Ascending aorta (tissue), 2 donors: ENCODE measurements at regions not wholly inside any gene's neighbourhood (a gene's known extent, or its start where the extent isn't known, plus 50 kb on each side); places are given as distances from the start of the nearest gene placed in this dataset.
A peak's percentile ranks its signal among the peaks of the same experiment; 100 is the strongest.

Source experiments
- DNase-seq, 2 donors: peaks; one replicate each; pipeline ENCODE4 v3.0.0-alpha.2; 2019; ENCODE audit warnings: low spot score in 2 of 2
- H3K27ac ChIP-seq, 2 donors: fragments of 200-600 bp; sonication (generic); one replicate each; pipeline ENCODE4 v1.5.1; 2016 to 2017; ENCODE audit warnings: mild to moderate bottlenecking in 1 of 2
- H3K27me3 ChIP-seq: fragments of 200-600 bp; sonication (generic); one replicate; pipeline ENCODE4 v1.5.1; 2017
- H3K36me3 ChIP-seq, 2 donors: fragments of 200-600 bp; sonication (generic); one replicate each; pipeline ENCODE4 v1.5.1; 2016
- H3K4me1 ChIP-seq, 2 donors: fragments of 200-600 bp; sonication (generic); one replicate each; pipeline ENCODE4 v1.5.1; 2016 to 2017; ENCODE audit warnings: mild to moderate bottlenecking in 1 of 2
- H3K4me3 ChIP-seq, 2 donors: fragments of 200-600 bp; sonication (generic); one replicate each; pipeline ENCODE4 v1.5.1; 2016 to 2017; ENCODE audit warnings: mild to moderate bottlenecking in 1 of 2
- H3K9me3 ChIP-seq, 2 donors: fragments of 200-600 bp; sonication (generic); one replicate each; pipeline ENCODE4 v1.5.1; 2016
- intact Hi-C: fragments of 100-400 bp; cut with DNase I; formaldehyde crosslinking; loops from one replicate; pipeline ENCODE4 v1.15.1; 2023
- TF ChIP-seq, protein P1 (sequence below), 3 experiments: fragments of 200-600 bp in 2 of 3; fragments of 450-650 bp in 1 of 3; sonication (generic) in 2 of 3; IDR thresholded peaks; one replicate each; pipeline ENCODE4 v1.5.1; 2016 to 2019; ENCODE audit warnings: antibody characterized with exemption in 3 of 3, mild to moderate bottlenecking in 1 of 3, moderate library complexity in 1 of 3

DNA sequence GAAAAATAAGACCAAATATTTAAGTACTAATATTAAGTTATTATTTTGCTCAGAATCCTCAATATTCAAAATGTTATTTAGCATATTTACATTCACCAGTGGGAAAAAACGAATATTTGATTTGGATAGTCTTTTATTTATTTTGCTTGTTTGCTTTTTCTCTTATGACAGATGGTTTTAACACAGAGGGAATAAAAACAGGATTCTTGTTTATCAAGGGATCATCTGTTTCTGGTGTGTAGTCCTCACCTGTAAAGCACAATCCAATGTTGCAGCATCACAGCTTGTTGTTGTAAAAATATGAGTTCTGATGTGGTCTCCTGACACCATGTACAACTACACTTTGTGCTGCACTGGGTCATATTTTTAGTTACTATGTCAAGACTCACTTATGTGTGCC lies 103.9 kb downstream of the AVPR1A start:
- Histone ChIP-seq H3K36me3 (no peaks in the 10 kb centered on the region), H3K9me3 (no peaks in the 10 kb centered on the region), H3K27me3 (no peaks in the 10 kb centered on the region), H3K4me3 (no peak overlapping the region), H3K4me1 (peaks cover 0 to 9% of the 10 kb centered on the region in 2 donors), H3K27ac (peak overlapping the region; percentile 10 to 12)
- intact Hi-C loops, result loop anchor here (2.0 to 10.0 kb wide), 4 partner anchors 112 to 442 kb away; partner anchors contain the start of gene PPM1H
- TF ChIP-seq, protein P1, sequence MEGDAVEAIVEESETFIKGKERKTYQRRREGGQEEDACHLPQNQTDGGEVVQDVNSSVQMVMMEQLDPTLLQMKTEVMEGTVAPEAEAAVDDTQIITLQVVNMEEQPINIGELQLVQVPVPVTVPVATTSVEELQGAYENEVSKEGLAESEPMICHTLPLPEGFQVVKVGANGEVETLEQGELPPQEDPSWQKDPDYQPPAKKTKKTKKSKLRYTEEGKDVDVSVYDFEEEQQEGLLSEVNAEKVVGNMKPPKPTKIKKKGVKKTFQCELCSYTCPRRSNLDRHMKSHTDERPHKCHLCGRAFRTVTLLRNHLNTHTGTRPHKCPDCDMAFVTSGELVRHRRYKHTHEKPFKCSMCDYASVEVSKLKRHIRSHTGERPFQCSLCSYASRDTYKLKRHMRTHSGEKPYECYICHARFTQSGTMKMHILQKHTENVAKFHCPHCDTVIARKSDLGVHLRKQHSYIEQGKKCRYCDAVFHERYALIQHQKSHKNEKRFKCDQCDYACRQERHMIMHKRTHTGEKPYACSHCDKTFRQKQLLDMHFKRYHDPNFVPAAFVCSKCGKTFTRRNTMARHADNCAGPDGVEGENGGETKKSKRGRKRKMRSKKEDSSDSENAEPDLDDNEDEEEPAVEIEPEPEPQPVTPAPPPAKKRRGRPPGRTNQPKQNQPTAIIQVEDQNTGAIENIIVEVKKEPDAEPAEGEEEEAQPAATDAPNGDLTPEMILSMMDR (IDR thresholded peaks at IDR 0.05), result no peak
- no peak for DNase-seq

DNA sequence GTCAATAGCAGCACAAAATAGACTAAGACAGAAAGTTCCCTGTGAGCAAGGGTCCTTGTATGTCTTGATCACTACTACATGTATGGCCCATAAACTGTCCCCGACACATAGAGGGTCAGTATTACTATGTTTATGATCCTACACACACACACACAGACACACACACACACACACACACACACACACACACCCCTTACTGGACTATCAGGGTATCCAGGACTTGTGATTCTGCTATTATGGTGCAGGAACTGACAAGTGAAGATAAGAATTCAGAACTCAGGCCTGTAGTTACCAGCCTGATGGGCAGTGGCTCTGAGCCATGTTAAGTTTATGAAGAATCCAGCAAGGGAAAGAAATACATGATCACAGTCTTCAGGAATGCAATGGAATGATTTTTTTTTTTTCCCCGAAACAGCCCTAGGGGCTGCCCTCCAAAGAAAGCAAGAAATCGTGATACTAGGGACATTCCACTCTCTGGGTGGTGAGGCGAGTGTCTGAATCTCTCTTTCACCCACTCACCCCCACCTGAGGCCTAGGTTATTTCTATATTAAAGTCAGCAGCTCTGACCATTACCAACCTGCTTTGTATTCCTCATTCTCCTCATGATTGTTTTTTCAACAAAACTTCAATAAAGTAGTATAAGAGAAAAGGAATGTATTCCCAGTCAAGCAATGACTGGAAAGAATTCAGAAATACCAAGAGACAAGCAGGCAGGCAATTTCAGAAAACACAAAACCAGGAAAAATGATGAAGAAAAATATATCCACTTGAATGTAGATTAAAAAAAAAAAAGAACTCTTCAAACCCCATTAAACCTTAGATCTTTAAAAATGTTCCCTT lies 105.8 kb downstream of the AVPR1A start:
- intact Hi-C loops, result loop anchor here (5.0 to 10.0 kb wide), 3 partner anchors 183 to 440 kb away; no protein-coding TSS in a partner anchor
- DNase-seq, result peak in 1 of 2 donors; percentile 78

GRCh38 chr12:63042646-63043045 lies 107.7 kb upstream of the PPM1H start:
- H3K9me3 ChIP-seq, result no peaks in the 10 kb centered on the region
- peak overlapping the region; percentile 23 to 45 for H3K27ac ChIP-seq
- no peak for DNase-seq

More for the DNA sequence above, 105.8 kb downstream of the AVPR1A start:
- TF ChIP-seq, protein P1 (IDR thresholded peaks at IDR 0.05), result no peak
- Histone ChIP-seq H3K27ac (peak overlapping the region; percentile 78 to 86), H3K4me3 (no peak overlapping the region), H3K9me3 (no peaks in the 10 kb centered on the region), H3K4me1 (peaks cover 0 to 9% of the 10 kb centered on the region in 2 donors), H3K27me3 (no peaks in the 10 kb centered on the region), H3K36me3 (no peaks in the 10 kb centered on the region)

DNA sequence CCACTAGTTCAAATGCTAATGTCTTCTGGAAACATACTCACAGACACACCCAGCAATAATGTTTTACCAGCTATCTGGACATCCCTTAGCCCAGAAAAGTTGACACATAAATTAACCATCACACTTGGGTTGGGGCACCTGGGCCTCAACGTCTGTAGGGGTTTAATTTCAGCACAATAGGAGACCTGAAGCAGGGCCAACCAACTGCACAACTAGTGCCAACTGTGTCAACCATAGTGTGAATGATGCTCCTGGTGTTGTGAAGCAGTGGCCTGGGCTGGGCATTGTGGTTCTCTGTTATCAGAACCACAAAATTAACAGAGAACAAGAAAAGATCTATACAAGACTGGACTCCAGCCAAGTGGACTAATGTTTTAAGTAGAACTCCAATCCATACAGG lies 106.7 kb upstream of the PPM1H start:
- intact Hi-C loops, result loop anchor here (10.0 kb wide), 2 partner anchors 317 to 437 kb away; no protein-coding TSS in a partner anchor

More at GRCh38 chr12:63042646-63043045, 107.7 kb upstream of the PPM1H start:
- H3K4me3 ChIP-seq, result no peak overlapping the region
- no peaks in the 10 kb centered on the region for H3K27me3 ChIP-seq
- intact Hi-C loops, result loop anchor here (10.0 kb wide), 2 partner anchors 318 to 438 kb away; no protein-coding TSS in a partner anchor
- TF ChIP-seq, protein P1 (IDR thresholded peaks at IDR 0.05), result no peak
- peaks cover 0 to 9% of the 10 kb centered on the region in 2 donors for H3K4me1 ChIP-seq
- no peaks in the 10 kb centered on the region for H3K36me3 ChIP-seq

DNA sequence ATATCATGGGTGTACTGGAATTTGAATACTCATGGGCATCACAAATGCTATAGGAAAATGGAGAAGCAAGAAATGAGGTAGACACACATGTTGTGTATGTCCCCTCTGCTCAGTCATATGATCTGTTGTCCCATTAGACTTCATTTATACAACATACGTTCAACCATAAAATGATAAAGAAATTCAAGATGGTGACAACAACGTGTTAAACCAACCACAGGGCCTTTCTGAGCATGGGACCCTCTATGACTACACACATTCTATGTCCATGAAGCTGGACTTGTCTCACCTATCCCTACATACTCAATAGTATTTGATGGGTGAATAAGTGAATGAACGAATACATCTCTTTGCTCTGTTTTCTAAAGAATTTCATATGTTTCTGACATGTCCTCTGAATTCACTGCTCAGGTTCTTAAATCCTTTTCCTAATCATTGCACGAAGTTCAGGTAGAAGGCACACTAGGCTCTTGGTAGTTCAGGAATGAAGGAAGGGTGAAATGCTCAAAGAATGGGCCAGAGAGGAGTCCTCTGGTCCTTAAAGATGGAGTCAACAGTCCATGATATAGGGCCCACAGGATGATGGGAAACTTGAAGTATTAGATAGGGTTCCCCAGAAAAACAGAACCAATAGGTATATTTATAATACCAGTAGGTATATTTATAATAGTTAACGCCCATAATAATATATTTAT lies 105.7 kb upstream of the PPM1H start:
- no peak overlapping the region for H3K27ac ChIP-seq
- no peaks in the 10 kb centered on the region for H3K9me3 ChIP-seq
- no peak for DNase-seq
- no peaks in the 10 kb centered on the region for H3K27me3 ChIP-seq
- H3K4me3 ChIP-seq, result no peak overlapping the region
- TF ChIP-seq, protein P1 (IDR thresholded peaks at IDR 0.05), result no peak
- intact Hi-C loops, result loop anchor here (10.0 kb wide), 2 partner anchors 316 to 436 kb away; no protein-coding TSS in a partner anchor
- peaks cover 0 to 7% of the 10 kb centered on the region in 2 donors for H3K4me1 ChIP-seq
- H3K36me3 ChIP-seq, result no peaks in the 10 kb centered on the region

More for the DNA sequence above, 106.7 kb upstream of the PPM1H start:
- Histone ChIP-seq H3K4me1 (peaks cover 0 to 9% of the 10 kb centered on the region in 2 donors), H3K27ac (no peak overlapping the region), H3K27me3 (no peaks in the 10 kb centered on the region), H3K9me3 (no peaks in the 10 kb centered on the region), H3K36me3 (no peaks in the 10 kb centered on the region), H3K4me3 (no peak overlapping the region)
- TF ChIP-seq, protein P1 (IDR thresholded peaks at IDR 0.05), result no peak
- DNase-seq, result no peak
